Keratinocyte (primary cell): ENCODE measurements at regions not wholly inside any gene's neighbourhood (a gene's known extent, or its start where the extent isn't known, plus 50 kb on each side); places are given as distances from the start of the nearest gene placed in this dataset.

ENCODE experiments used
- EZH2 ChIP-seq: IDR thresholded peaks from one replicate; pipeline ENCODE4 v1.6.1; 2012; ENCODE audit warnings: inconsistent platforms, mild to moderate bottlenecking, low read length, moderate library complexity
- TF ChIP-seq, protein P1 (sequence below), 3 experiments: IDR thresholded peaks in 1 of 3; conservative IDR thresholded peaks in 1 of 3; optimal IDR thresholded peaks in 1 of 3; 2 replicates in 2 of 3; 3 replicates in 1 of 3; pipeline versions ENCODE3 to v1.5.1; 2011; ENCODE audit warnings: low read length in 3 of 3, mild to moderate bottlenecking in 3 of 3, moderate library complexity in 2 of 3, control low read depth in 1 of 3, inconsistent platforms in 1 of 3; ENCODE audit not compliant: insufficient read depth in 2 of 3; ENCODE audit errors: extremely low read depth in 1 of 3

DNA sequence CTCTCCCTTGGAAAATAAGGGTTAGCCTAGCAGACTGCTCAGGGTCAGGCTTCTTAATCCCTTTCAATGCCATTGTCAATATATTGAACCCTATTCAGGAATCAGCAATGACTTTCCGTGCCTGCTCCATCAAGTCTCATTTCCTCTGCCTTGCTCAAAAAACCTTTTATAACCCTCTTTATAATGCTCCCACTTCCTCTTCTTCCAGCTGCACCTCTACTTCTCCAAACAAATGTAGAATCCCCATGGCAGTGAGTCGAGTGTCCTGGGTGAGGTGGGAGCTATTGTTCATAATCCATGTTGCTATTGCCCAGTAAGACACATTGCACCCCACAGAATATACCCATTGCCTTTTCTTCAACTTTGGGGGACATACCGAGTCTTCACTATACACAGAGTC lies 58.6 kb downstream of the OLIG1 start:
- TF ChIP-seq, protein P1, sequence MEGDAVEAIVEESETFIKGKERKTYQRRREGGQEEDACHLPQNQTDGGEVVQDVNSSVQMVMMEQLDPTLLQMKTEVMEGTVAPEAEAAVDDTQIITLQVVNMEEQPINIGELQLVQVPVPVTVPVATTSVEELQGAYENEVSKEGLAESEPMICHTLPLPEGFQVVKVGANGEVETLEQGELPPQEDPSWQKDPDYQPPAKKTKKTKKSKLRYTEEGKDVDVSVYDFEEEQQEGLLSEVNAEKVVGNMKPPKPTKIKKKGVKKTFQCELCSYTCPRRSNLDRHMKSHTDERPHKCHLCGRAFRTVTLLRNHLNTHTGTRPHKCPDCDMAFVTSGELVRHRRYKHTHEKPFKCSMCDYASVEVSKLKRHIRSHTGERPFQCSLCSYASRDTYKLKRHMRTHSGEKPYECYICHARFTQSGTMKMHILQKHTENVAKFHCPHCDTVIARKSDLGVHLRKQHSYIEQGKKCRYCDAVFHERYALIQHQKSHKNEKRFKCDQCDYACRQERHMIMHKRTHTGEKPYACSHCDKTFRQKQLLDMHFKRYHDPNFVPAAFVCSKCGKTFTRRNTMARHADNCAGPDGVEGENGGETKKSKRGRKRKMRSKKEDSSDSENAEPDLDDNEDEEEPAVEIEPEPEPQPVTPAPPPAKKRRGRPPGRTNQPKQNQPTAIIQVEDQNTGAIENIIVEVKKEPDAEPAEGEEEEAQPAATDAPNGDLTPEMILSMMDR (optimal IDR thresholded peaks at IDR 0.05 in 1 of 3, IDR thresholded peaks at IDR 0.05 in 1 of 3, conservative IDR thresholded peaks at IDR 0.05 in 1 of 3; ENCODE audit: extremely low read depth in 1 of 3, insufficient read depth in 2 of 3, low read length in 3 of 3) = no peak
- no peak for TF ChIP-seq EZH2
